GM12878 (cell line): ENCODE measurements at regions not wholly inside any gene's neighbourhood (a gene's known extent, or its start where the extent isn't known, plus 50 kb on each side); places are given as distances from the start of the nearest gene placed in this dataset.

Source experiments
- ATAC-seq: fragments of 200-7000 bp; cut with Tn5 transposase; 3 replicates; pipeline ENCODE4 v1.9.1; 2020; ENCODE audit warnings: mild to moderate bottlenecking, moderate library complexity
- BruUV-seq: library from RNA; stranded (reverse); fragments of 400-500 nt; replicated peaks from 2 replicates; lab custom pipeline; 2021; lab: Mats Ljungman, UMichigan
- CTCF ChIA-PET: fragments of 300-600 bp; sonication (Branson Sonifier 250); formaldehyde crosslinking; extraction: SDS; loops from one replicate; lab custom pipeline; 2021; ENCODE audit warnings: inconsistent platforms; lab: Yijun Ruan, JAX
- POLR2A ChIA-PET: fragments of 350-600 bp; formaldehyde crosslinking; extraction: SDS; loops from one replicate; lab custom pipeline; 2021; ENCODE audit warnings: inconsistent platforms; lab: Charles Lee
- RAD21 ChIA-PET: fragments of 300-600 bp; sonication (Branson Sonifier 250); formaldehyde crosslinking; loops from one replicate; lab custom pipeline; 2023; ENCODE audit warnings: antibody characterized with exemption; ENCODE audit not compliant: unreplicated experiment; lab: Charles Lee
- SMC1A ChIA-PET: fragments of 300-600 bp; sonication (Branson Sonifier 250); formaldehyde crosslinking; loops from one replicate; lab custom pipeline; 2023; ENCODE audit not compliant: unreplicated experiment, uncharacterized antibody; lab: Charles Lee
- DNase-seq: peaks from one replicate; pipeline ENCODE4 v3.0.0-alpha.2; 2011; ENCODE audit warnings: low read depth, low spot score
- FAIRE-seq: peaks from 3 replicates; lab custom pipeline; 2011; peaks lifted over from hg19 to GRCh38; lab: Jason Lieb, UNC
- H2AFZ ChIP-seq: 2 replicates; pipeline ENCODE4 v1.6.0; 2011; ENCODE audit warnings: low read depth, low read length, control low read depth; ENCODE audit not compliant: control insufficient read depth
- H3K27ac ChIP-seq: 2 replicates; pipeline ENCODE4 v1.5.1; 2011; ENCODE audit warnings: control low read depth; ENCODE audit not compliant: control insufficient read depth, insufficient read depth
- H3K27me3 ChIP-seq, 2 experiments: replicated peaks in 1 of 2; 2 replicates each; pipeline versions ENCODE4 v1.6.0 to v1.6.1; 2011; ENCODE audit warnings: low read length in 1 of 2; ENCODE audit not compliant: control insufficient read depth in 2 of 2, insufficient read depth in 2 of 2
- H3K36me3 ChIP-seq, 2 experiments: 2 replicates each; pipeline ENCODE4 v1.5.1; 2011; ENCODE audit warnings: low read length in 1 of 2; ENCODE audit not compliant: control insufficient read depth in 2 of 2, insufficient read depth in 2 of 2
- H3K4me1 ChIP-seq: 2 replicates; pipeline ENCODE4 v1.6.1; 2011; ENCODE audit warnings: mild to moderate bottlenecking, low read length, moderate library complexity, mixed read lengths; ENCODE audit not compliant: control insufficient read depth, insufficient read depth
- H3K4me2 ChIP-seq: 2 replicates; pipeline ENCODE4 v1.6.0; 2011; ENCODE audit warnings: control low read depth; ENCODE audit not compliant: control insufficient read depth, insufficient read depth
- H3K4me3 ChIP-seq: fragments of 200-600 bp; sonication (generic); 2 replicates; pipeline ENCODE4 v1.5.1; 2016
- H3K79me2 ChIP-seq: 2 replicates; pipeline ENCODE4 v1.6.0; 2011; ENCODE audit warnings: low read length; ENCODE audit not compliant: control insufficient read depth, insufficient read depth
- H3K9ac ChIP-seq: 2 replicates; pipeline ENCODE4 v1.8.0; 2011; ENCODE audit warnings: low read length, control low read depth, mixed read lengths; ENCODE audit not compliant: control insufficient read depth, insufficient read depth
- H3K9me3 ChIP-seq: replicated peaks from 3 replicates; pipeline ENCODE4 v1.5.1; 2011; ENCODE audit warnings: mild to moderate bottlenecking, low read length; ENCODE audit not compliant: control insufficient read depth, insufficient read depth
- H4K20me1 ChIP-seq: 2 replicates; pipeline ENCODE4 v1.6.0; 2011; ENCODE audit not compliant: control insufficient read depth, insufficient read depth
- CBX5 ChIP-seq: sonication (generic); IDR thresholded peaks from 2 replicates; pipeline ENCODE4 v1.6.1; 2016; ENCODE audit warnings: low read depth, moderate library complexity, mild to moderate bottlenecking, inconsistent platforms
- FOXK2 ChIP-seq: fragments of 450-650 bp; IDR thresholded peaks from 2 replicates; pipeline ENCODE4 v1.6.1; 2017; ENCODE audit warnings: mild to moderate bottlenecking, moderate library complexity
- IKZF1 ChIP-seq: fragments of 450-650 bp; conservative IDR thresholded peaks from 2 replicates; pipeline ENCODE4 v1.6.1; 2017; ENCODE audit warnings: antibody characterized with exemption, mild to moderate bottlenecking
- ZBED1 ChIP-seq: IDR thresholded peaks from 2 replicates; pipeline ENCODE4 v1.6.1; 2016; ENCODE audit warnings: borderline replicate concordance
- ZNF207 ChIP-seq: fragments of 450-650 bp; IDR thresholded peaks from 2 replicates; pipeline ENCODE4 v1.6.1; 2014; ENCODE audit warnings: antibody characterized with exemption, mild to moderate bottlenecking, borderline replicate concordance
- WGBS: methylation state at CpG from one replicate; pipeline ENCODE4 v1.1.6; 2016; ENCODE audit warnings: low lambda C conversion rate; ENCODE audit not compliant: insufficient replicate concordance, insufficient coverage; ENCODE audit errors: missing lambda C conversion rate; 5-methylcytosine and 5-hydroxymethylcytosine counted together
- in situ Hi-C: fragments of 300-500 bp; cut with MboI; formaldehyde crosslinking; loops from 9 replicates; pipeline ENCODE4 v1.14.3; 2018; ENCODE audit warnings: mixed read lengths
- intact Hi-C: fragments of 100-400 bp; cut with micrococcal nuclease; formaldehyde crosslinking; loops from one replicate; pipeline ENCODE4 v1.14.2; 2022; ENCODE audit not compliant: unreplicated experiment
- TF ChIP-seq, protein P1 (sequence below): fragments of 450-650 bp; formaldehyde crosslinking; IDR thresholded peaks from 2 replicates; pipeline ENCODE4 v1.5.0; 2022; ENCODE audit warnings: mild to moderate bottlenecking, missing genetic modification characterization

DNA sequence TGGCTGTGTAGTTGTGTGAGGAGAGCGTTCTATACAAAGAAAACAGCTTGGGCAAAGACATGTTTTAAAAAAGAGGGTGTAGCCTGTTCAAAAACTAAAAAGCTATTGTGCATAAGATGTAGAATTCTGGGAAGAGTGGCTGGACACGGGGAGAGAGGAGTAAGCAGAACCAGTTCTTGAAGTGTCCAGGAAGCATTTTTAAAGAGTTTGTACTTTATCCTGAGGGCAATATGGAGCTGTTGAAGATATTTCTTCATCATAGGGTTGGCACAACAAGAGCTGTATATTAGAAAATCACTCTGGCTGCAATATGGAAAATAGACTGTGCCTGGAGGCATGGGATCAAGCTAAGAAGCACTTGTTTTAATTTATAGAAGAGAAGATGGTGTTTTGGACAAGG lies 458.9 kb upstream of the LMO3 start:
- RAD21 ChIA-PET, result no interaction called here
- no TSS peak for BruUV-seq
- DNase-seq, result no peak
- in situ Hi-C loops, result no loop called here
- Histone ChIP-seq H3K79me2 (no peaks in the 10 kb centered on the region), H3K27me3 (no peaks in the 10 kb centered on the region), H3K36me3 (no peaks in the 10 kb centered on the region), H3K4me1 (no peaks in the 10 kb centered on the region), H3K9me3 (no peaks in the 10 kb centered on the region), H3K4me2 (no peak overlapping the region), H2AFZ (no peak overlapping the region)
- no peak for FAIRE-seq
- intact Hi-C loops, result no loop called here
- CTCF ChIA-PET, result interaction anchor here (0.9 kb wide), 1 partner anchor 21 kb away, joined by 5 read pairs; no protein-coding TSS in a partner anchor
- whole genome bisulfite sequencing, result 0% methylated on average over 2 of the region's 2 CpGs
- TF ChIP-seq IKZF1 (no peak), FOXK2 (no peak), ZBED1 (no peak), CBX5 (no peak), ZNF207 (no peak)
- TF ChIP-seq, protein P1, sequence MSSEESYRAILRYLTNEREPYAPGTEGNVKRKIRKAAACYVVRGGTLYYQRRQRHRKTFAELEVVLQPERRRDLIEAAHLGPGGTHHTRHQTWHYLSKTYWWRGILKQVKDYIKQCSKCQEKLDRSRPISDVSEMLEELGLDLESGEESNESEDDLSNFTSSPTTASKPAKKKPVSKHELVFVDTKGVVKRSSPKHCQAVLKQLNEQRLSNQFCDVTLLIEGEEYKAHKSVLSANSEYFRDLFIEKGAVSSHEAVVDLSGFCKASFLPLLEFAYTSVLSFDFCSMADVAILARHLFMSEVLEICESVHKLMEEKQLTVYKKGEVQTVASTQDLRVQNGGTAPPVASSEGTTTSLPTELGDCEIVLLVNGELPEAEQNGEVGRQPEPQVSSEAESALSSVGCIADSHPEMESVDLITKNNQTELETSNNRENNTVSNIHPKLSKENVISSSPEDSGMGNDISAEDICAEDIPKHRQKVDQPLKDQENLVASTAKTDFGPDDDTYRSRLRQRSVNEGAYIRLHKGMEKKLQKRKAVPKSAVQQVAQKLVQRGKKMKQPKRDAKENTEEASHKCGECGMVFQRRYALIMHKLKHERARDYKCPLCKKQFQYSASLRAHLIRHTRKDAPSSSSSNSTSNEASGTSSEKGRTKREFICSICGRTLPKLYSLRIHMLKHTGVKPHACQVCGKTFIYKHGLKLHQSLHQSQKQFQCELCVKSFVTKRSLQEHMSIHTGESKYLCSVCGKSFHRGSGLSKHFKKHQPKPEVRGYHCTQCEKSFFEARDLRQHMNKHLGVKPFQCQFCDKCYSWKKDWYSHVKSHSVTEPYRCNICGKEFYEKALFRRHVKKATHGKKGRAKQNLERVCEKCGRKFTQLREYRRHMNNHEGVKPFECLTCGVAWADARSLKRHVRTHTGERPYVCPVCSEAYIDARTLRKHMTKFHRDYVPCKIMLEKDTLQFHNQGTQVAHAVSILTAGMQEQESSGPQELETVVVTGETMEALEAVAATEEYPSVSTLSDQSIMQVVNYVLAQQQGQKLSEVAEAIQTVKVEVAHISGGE (CRISPR knock-in tag), result no peak
- TF ChIP-seq, all 136 proteins: peak for 0
- Histone ChIP-seq H3K9ac (no peak overlapping the region), H3K4me3 (no peak overlapping the region), H3K27ac (no peak overlapping the region), H4K20me1 (no peaks in the 10 kb centered on the region)
- SMC1A ChIA-PET, result interaction anchor here (1.3 kb wide), 1 partner anchor 9 kb away, joined by 4 read pairs; no protein-coding TSS in a partner anchor
- POLR2A ChIA-PET, result interaction anchor here (0.6 kb wide), 1 partner anchor 11 kb away, joined by 3 read pairs; no protein-coding TSS in a partner anchor
- no peak for ATAC-seq
